Glutamatergic neuron (in vitro differentiated cells): ENCODE measurements at regions not wholly inside any gene's neighbourhood (a gene's known extent, or its start where the extent isn't known, plus 50 kb on each side); places are given as distances from the start of the nearest gene placed in this dataset.

Source experiments
- DNase-seq: peaks from one replicate; pipeline ENCODE4 v3.0.0; 2022
- H3K27ac Mint-ChIP-seq: one replicate; pipeline ENCODE4 v1.8.0; 2020; ENCODE audit warnings: mild to moderate bottlenecking, mixed read lengths, inconsistent platforms; ENCODE audit not compliant: unreplicated experiment
- H3K27me3 Mint-ChIP-seq: one replicate; pipeline ENCODE4 v1.8.0; 2020; ENCODE audit warnings: mild to moderate bottlenecking, moderate library complexity, mixed read lengths, inconsistent platforms; ENCODE audit not compliant: unreplicated experiment
- H3K36me3 Mint-ChIP-seq: one replicate; pipeline ENCODE4 v1.8.0; 2020; ENCODE audit warnings: mild to moderate bottlenecking, mixed read lengths, inconsistent platforms; ENCODE audit not compliant: unreplicated experiment
- H3K4me1 Mint-ChIP-seq: one replicate; pipeline ENCODE4 v1.8.0; 2020; ENCODE audit warnings: mild to moderate bottlenecking, low read depth, mixed read lengths, inconsistent platforms; ENCODE audit not compliant: unreplicated experiment
- H3K4me3 Mint-ChIP-seq: one replicate; pipeline ENCODE4 v1.8.0; 2020; ENCODE audit warnings: mild to moderate bottlenecking, mixed read lengths, inconsistent platforms; ENCODE audit not compliant: unreplicated experiment
- H3K9me3 Mint-ChIP-seq: one replicate; pipeline ENCODE4 v1.8.0; 2020; ENCODE audit warnings: mild to moderate bottlenecking, moderate library complexity, mixed read lengths, inconsistent platforms; ENCODE audit not compliant: unreplicated experiment
- CTCF ChIP-seq: fragments of 200-600 bp; sonication (generic); IDR thresholded peaks from one replicate; pipeline ENCODE4 v1.5.0; 2021; ENCODE audit not compliant: partially characterized antibody, unreplicated experiment

- no peaks in the 10 kb centered on the region for H3K4me1 Mint-ChIP-seq
- peaks cover 1% of the 10 kb centered on the region for H3K27me3 Mint-ChIP-seq
- no peaks in the 10 kb centered on the region for H3K36me3 Mint-ChIP-seq
Observed at GRCh38 chr16:66014221-66014620, 352.3 kb upstream of the CDH5 start.

GRCh38 chr16:66013486-66013885, 353.0 kb upstream of the CDH5 start:
- Mint-ChIP-seq H3K9me3 (no peaks in the 10 kb centered on the region), H3K27me3 (peaks cover 1% of the 10 kb centered on the region), H3K4me3 (no peak overlapping the region), H3K36me3 (no peaks in the 10 kb centered on the region), H3K4me1 (no peaks in the 10 kb centered on the region), H3K27ac (no peak overlapping the region)
- no peak for TF ChIP-seq CTCF
- DNase-seq, result no peak

More at GRCh38 chr16:66014221-66014620, 352.3 kb upstream of the CDH5 start:
- no peaks in the 10 kb centered on the region for H3K9me3 Mint-ChIP-seq
- H3K27ac Mint-ChIP-seq, result no peak overlapping the region
- no peak overlapping the region for H3K4me3 Mint-ChIP-seq
- DNase-seq, result no peak
- no peak for TF ChIP-seq CTCF

GRCh38 chr16:66008136-66008535, 358.4 kb upstream of the CDH5 start:
- Mint-ChIP-seq H3K4me3 (no peak overlapping the region), H3K36me3 (no peaks in the 10 kb centered on the region), H3K9me3 (no peaks in the 10 kb centered on the region), H3K4me1 (peaks cover 2% of the 10 kb centered on the region), H3K27me3 (peaks cover 5% of the 10 kb centered on the region), H3K27ac (no peak overlapping the region)
- no peak for TF ChIP-seq CTCF
- DNase-seq, result no peak

GRCh38 chr16:66007717-66008116, 358.8 kb upstream of the CDH5 start:
- no peak overlapping the region for H3K27ac Mint-ChIP-seq
- H3K27me3 Mint-ChIP-seq, result peaks cover 5% of the 10 kb centered on the region
- DNase-seq, result no peak
- H3K36me3 Mint-ChIP-seq, result no peaks in the 10 kb centered on the region
- peaks cover 2% of the 10 kb centered on the region for H3K4me1 Mint-ChIP-seq
- no peak overlapping the region for H3K4me3 Mint-ChIP-seq
- H3K9me3 Mint-ChIP-seq, result no peaks in the 10 kb centered on the region
- no peak for TF ChIP-seq CTCF

- TF ChIP-seq CTCF, result no peak
- Mint-ChIP-seq H3K36me3 (no peaks in the 10 kb centered on the region), H3K4me1 (peaks cover 2% of the 10 kb centered on the region), H3K4me3 (no peak overlapping the region), H3K9me3 (no peaks in the 10 kb centered on the region), H3K27ac (no peak overlapping the region), H3K27me3 (peaks cover 3% of the 10 kb centered on the region)
- DNase-seq, result no peak
Observed at GRCh38 chr16:66006485-66006884, 360.0 kb upstream of the CDH5 start.
